ENCODE measurements at regions not wholly inside any gene's neighbourhood (a gene's known extent, or its start where the extent isn't known, plus 50 kb on each side); places are given as distances from the start of the nearest gene placed in this dataset.

DNA sequence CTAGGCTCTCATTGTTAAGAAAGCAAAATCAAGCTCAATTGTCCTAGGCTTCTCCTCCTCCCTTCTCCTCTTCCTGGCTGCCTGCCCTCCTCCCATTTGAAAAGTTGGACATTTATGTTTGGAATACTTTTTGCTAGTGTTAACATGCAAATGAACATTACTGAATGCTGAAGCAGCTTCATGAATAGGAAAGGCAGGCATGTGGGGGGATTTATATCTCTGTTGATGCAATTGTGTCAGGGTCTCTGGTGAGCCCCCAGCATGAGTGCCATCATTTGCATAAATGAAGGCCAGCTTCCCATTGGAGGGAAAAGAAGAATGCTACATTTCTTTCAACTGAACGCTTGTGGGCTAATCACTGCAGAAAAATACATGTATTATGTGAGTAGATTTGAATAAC is 160.1 kb upstream of the NDST3 start:
- Histone ChIP-seq H3K9me2 (ENCODE audit: insufficient read depth, low read length) (no peaks in the 10 kb centered on the region), H3F3A (ENCODE audit: insufficient read depth, low read length, poor library complexity, severe bottlenecking) (no peaks in the 10 kb centered on the region), H3K9me3 (ENCODE audit: low read length) (no peaks in the 10 kb centered on the region), H4K20me1 (ENCODE audit: insufficient read depth) (no peaks in the 10 kb centered on the region), H3K4me3 (ENCODE audit: low read length) (no peak overlapping the region), H3K9ac (ENCODE audit: low read length) (no peak overlapping the region), H3K4me2 (ENCODE audit: low read length) (no peak overlapping the region), H3K36me3 (ENCODE audit: insufficient read depth, low read length) (no peaks in the 10 kb centered on the region), H3K27ac (ENCODE audit: low read length) (no peak overlapping the region), H3K27me3 (ENCODE audit: insufficient read depth, low read depth, low read length) (no peaks in the 10 kb centered on the region), H3K79me2 (replicated peaks; ENCODE audit: insufficient read depth, low read length) (no peaks in the 10 kb centered on the region), H2AFZ (ENCODE audit: low read depth, low read length) (no peak overlapping the region)
- TF ChIP-seq MXI1 (conservative IDR thresholded peaks at IDR 0.05; ENCODE audit: poor library complexity, severe bottlenecking) (no peak), RAD21 (conservative IDR thresholded peaks at IDR 0.05) (no peak), POLR2AphosphoS5 (IDR thresholded peaks at IDR 0.05) (no peak), EP300 (conservative IDR thresholded peaks at IDR 0.05; ENCODE audit: poor library complexity, severe bottlenecking) (no peak), CTCF (IDR thresholded peaks at IDR 0.05; ENCODE audit: poor library complexity, severe bottlenecking) (no peak), EZH2 (IDR thresholded peaks at IDR 0.05; ENCODE audit: borderline replicate concordance, insufficient read depth, low read length, poor library complexity, severe bottlenecking) (no peak), SMC3 (conservative IDR thresholded peaks at IDR 0.05; ENCODE audit: poor library complexity) (no peak), TAF1 (IDR thresholded peaks at IDR 0.05; ENCODE audit: low read depth) (no peak)
- TF ChIP-seq, protein P1, sequence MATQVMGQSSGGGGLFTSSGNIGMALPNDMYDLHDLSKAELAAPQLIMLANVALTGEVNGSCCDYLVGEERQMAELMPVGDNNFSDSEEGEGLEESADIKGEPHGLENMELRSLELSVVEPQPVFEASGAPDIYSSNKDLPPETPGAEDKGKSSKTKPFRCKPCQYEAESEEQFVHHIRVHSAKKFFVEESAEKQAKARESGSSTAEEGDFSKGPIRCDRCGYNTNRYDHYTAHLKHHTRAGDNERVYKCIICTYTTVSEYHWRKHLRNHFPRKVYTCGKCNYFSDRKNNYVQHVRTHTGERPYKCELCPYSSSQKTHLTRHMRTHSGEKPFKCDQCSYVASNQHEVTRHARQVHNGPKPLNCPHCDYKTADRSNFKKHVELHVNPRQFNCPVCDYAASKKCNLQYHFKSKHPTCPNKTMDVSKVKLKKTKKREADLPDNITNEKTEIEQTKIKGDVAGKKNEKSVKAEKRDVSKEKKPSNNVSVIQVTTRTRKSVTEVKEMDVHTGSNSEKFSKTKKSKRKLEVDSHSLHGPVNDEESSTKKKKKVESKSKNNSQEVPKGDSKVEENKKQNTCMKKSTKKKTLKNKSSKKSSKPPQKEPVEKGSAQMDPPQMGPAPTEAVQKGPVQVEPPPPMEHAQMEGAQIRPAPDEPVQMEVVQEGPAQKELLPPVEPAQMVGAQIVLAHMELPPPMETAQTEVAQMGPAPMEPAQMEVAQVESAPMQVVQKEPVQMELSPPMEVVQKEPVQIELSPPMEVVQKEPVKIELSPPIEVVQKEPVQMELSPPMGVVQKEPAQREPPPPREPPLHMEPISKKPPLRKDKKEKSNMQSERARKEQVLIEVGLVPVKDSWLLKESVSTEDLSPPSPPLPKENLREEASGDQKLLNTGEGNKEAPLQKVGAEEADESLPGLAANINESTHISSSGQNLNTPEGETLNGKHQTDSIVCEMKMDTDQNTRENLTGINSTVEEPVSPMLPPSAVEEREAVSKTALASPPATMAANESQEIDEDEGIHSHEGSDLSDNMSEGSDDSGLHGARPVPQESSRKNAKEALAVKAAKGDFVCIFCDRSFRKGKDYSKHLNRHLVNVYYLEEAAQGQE (IDR thresholded peaks at IDR 0.05; ENCODE audit: borderline replicate concordance) = no peak

- Histone ChIP-seq H3K36me3 (ENCODE audit: insufficient read depth, low read length) (no peaks in the 10 kb centered on the region), H4K20me1 (ENCODE audit: insufficient read depth) (no peaks in the 10 kb centered on the region), H3K27me3 (ENCODE audit: insufficient read depth, low read depth, low read length) (no peaks in the 10 kb centered on the region), H3K4me2 (ENCODE audit: low read length) (no peak overlapping the region), H3K4me3 (ENCODE audit: low read length) (no peak overlapping the region), H3K9ac (ENCODE audit: low read length) (no peak overlapping the region), H3K79me2 (replicated peaks; ENCODE audit: insufficient read depth, low read length) (no peaks in the 10 kb centered on the region), H2AFZ (ENCODE audit: low read depth, low read length) (no peak overlapping the region), H3F3A (ENCODE audit: insufficient read depth, low read length, poor library complexity, severe bottlenecking) (no peaks in the 10 kb centered on the region), H3K9me2 (ENCODE audit: insufficient read depth, low read length) (no peaks in the 10 kb centered on the region), H3K9me3 (ENCODE audit: low read length) (no peaks in the 10 kb centered on the region), H3K27ac (ENCODE audit: low read length) (no peak overlapping the region)
- TF ChIP-seq EZH2 (IDR thresholded peaks at IDR 0.05; ENCODE audit: borderline replicate concordance, insufficient read depth, low read length, poor library complexity, severe bottlenecking) (no peak), TAF1 (IDR thresholded peaks at IDR 0.05; ENCODE audit: low read depth) (no peak), EP300 (conservative IDR thresholded peaks at IDR 0.05; ENCODE audit: poor library complexity, severe bottlenecking) (no peak), MXI1 (conservative IDR thresholded peaks at IDR 0.05; ENCODE audit: poor library complexity, severe bottlenecking) (no peak), POLR2AphosphoS5 (IDR thresholded peaks at IDR 0.05) (no peak), SMC3 (conservative IDR thresholded peaks at IDR 0.05; ENCODE audit: poor library complexity) (no peak), CTCF (IDR thresholded peaks at IDR 0.05; ENCODE audit: poor library complexity, severe bottlenecking) (no peak), RAD21 (conservative IDR thresholded peaks at IDR 0.05) (no peak)
- TF ChIP-seq, protein P1 (IDR thresholded peaks at IDR 0.05; ENCODE audit: borderline replicate concordance) = no peak
These were observed 144.3 kb upstream of the NDST3 start for GRCh38 chr4:117889978-117890377.
